ENCODE measurements at regions not wholly inside any gene's neighbourhood (a gene's known extent, or its start where the extent isn't known, plus 50 kb on each side); places are given as distances from the start of the nearest gene placed in this dataset.

- TF ChIP-seq, protein P1, sequence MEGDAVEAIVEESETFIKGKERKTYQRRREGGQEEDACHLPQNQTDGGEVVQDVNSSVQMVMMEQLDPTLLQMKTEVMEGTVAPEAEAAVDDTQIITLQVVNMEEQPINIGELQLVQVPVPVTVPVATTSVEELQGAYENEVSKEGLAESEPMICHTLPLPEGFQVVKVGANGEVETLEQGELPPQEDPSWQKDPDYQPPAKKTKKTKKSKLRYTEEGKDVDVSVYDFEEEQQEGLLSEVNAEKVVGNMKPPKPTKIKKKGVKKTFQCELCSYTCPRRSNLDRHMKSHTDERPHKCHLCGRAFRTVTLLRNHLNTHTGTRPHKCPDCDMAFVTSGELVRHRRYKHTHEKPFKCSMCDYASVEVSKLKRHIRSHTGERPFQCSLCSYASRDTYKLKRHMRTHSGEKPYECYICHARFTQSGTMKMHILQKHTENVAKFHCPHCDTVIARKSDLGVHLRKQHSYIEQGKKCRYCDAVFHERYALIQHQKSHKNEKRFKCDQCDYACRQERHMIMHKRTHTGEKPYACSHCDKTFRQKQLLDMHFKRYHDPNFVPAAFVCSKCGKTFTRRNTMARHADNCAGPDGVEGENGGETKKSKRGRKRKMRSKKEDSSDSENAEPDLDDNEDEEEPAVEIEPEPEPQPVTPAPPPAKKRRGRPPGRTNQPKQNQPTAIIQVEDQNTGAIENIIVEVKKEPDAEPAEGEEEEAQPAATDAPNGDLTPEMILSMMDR (IDR thresholded peaks at IDR 0.05): peak in 1 of 9 donors; percentile 21
- no peaks in the 10 kb centered on the region for H3K9me3 ChIP-seq
- no peak overlapping the region for H3K27ac ChIP-seq
- H3K4me3 ChIP-seq: no peak overlapping the region
- H3K4me1 ChIP-seq: peaks cover 0 to 50% (median 7%) of the 10 kb centered on the region in 9 donors
- DNase-seq (no peak), ATAC-seq (peak in 1 of 8 donors; percentile 49)
- intact Hi-C loops (cut with DNase I): loop anchor here in 1 of 10 donors (5.0 kb wide), 1 partner anchor 160 kb away; no protein-coding TSS in a partner anchor
- H3K36me3 ChIP-seq: no peaks in the 10 kb centered on the region
- no peaks in the 10 kb centered on the region for H3K27me3 ChIP-seq
- 62 to 67% methylated on average over 4 of the region's 4 CpGs for WGBS, 2 donors
These were observed 152.7 kb upstream of the NRP1 start for GRCh38 chr10:33487014-33487776.

GRCh38 chr10:33485276-33485675 is 150.8 kb upstream of the NRP1 start:
- Histone ChIP-seq H3K4me3 (no peak overlapping the region), H3K4me1 (peaks cover 0 to 49% (median 6%) of the 10 kb centered on the region in 9 donors), H3K36me3 (no peaks in the 10 kb centered on the region), H3K9me3 (no peaks in the 10 kb centered on the region), H3K27ac (peak overlapping the region in 2 of 10 donors; percentile 25 to 41), H3K27me3 (no peaks in the 10 kb centered on the region)
- WGBS, 2 donors: 80 to 84% methylated on average over 3 of the region's 3 CpGs
- DNase-seq: no peak
- intact Hi-C loops (cut with DNase I): loop anchor here in 1 of 10 donors (5.0 kb wide), 1 partner anchor 162 kb away; no protein-coding TSS in a partner anchor
- TF ChIP-seq, protein P1 (IDR thresholded peaks at IDR 0.05): no peak
- ATAC-seq: peak in 1 of 8 donors; percentile 64

DNA sequence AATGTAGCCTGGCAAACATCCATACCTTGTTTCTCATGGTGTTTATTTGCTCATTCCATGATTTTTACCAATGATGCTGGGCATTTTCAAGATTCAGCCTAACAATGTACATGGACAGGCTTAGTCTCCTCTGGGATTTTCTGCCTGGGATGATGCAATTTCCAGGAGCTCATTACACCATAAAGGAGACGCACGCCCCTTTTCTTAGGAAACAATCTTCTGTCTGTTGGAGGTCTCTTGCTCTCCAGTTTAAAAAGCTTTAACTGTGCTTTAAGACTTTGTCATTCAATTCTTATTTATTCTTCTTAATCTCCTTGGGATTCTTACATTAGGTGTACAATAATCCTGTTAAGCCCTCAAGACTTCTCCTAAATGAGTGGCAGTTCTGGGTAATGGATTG is 150.3 kb upstream of the NRP1 start:
- Histone ChIP-seq H3K27ac (peak overlapping the region in 2 of 10 donors; percentile 25 to 41), H3K9me3 (no peaks in the 10 kb centered on the region), H3K4me3 (no peak overlapping the region), H3K4me1 (peaks cover 0 to 49% (median 6%) of the 10 kb centered on the region in 9 donors), H3K27me3 (no peaks in the 10 kb centered on the region), H3K36me3 (no peaks in the 10 kb centered on the region)
- TF ChIP-seq, protein P1 (IDR thresholded peaks at IDR 0.05): no peak
- intact Hi-C loops (cut with DNase I): loop anchor here in 1 of 10 donors (5.0 kb wide), 1 partner anchor 163 kb away; no protein-coding TSS in a partner anchor
- ATAC-seq (peak in 2 of 8 donors; percentile 39 to 70), DNase-seq (no peak)
- 53 to 65% methylated on average over 2 of the region's 2 CpGs for WGBS, 2 donors

DNA sequence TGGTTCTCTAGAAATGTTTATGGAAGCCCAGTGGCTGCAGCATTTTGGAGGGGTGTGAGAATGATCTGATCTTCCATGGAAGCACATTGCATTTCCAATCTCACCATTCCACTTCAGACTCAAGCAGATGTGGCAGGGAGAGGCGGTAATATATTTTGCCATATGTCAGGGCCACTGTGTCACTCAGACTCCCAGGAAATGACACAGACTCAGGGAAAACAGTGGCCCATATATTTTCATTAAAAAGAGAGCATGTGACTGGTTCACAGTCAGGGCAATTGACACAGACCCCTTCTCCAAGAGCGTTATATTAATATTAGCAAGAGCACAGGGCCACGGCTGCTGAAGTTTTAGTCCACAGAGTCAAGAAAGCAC is 149.3 kb upstream of the NRP1 start:
- DNase-seq (no peak), ATAC-seq (no peak)
- H3K9me3 ChIP-seq: no peaks in the 10 kb centered on the region
- no peaks in the 10 kb centered on the region for H3K36me3 ChIP-seq
- no peaks in the 10 kb centered on the region for H3K27me3 ChIP-seq
- 94 to 95% methylated on average over 3 of the region's 3 CpGs for WGBS, 2 donors
- intact Hi-C loops (cut with DNase I): loop anchor here in 1 of 10 donors (2.0 kb wide), 1 partner anchor 57 kb away; no protein-coding TSS in a partner anchor
- no peak overlapping the region for H3K27ac ChIP-seq
- peaks cover 0 to 49% (median 6%) of the 10 kb centered on the region in 9 donors for H3K4me1 ChIP-seq
- H3K4me3 ChIP-seq: no peak overlapping the region
- TF ChIP-seq, protein P1 (IDR thresholded peaks at IDR 0.05): no peak
